ENCODE measurements at regions not wholly inside any gene's neighbourhood (a gene's known extent, or its start where the extent isn't known, plus 50 kb on each side); places are given as distances from the start of the nearest gene placed in this dataset.

GRCh38 chr2:222769446-222769845, 91.4 kb upstream of the ACSL3 start:
- no peaks in the 10 kb centered on the region for H3K79me2 ChIP-seq (ENCODE audit: insufficient read depth, low read depth)
- TF ChIP-seq CTCF (conservative IDR thresholded peaks at IDR 0.05; ENCODE audit: low read depth, low read length), result no peak
- no peak overlapping the region for H3K9ac ChIP-seq
- no peak overlapping the region for H3K27ac ChIP-seq
- no peaks in the 10 kb centered on the region for H3K36me3 ChIP-seq (ENCODE audit: insufficient read depth)
- H3K4me1 ChIP-seq (ENCODE audit: low read depth, poor library complexity, severe bottlenecking), result no peaks in the 10 kb centered on the region
- H3K4me2 ChIP-seq, result no peak overlapping the region
- no peak overlapping the region for H2AFZ ChIP-seq (ENCODE audit: low read depth)
- no peak overlapping the region for H3K4me3 ChIP-seq (IDR thresholded peaks at IDR 0.05; ENCODE audit: insufficient read depth, low read depth, low read length)
- no peaks in the 10 kb centered on the region for H4K20me1 ChIP-seq (ENCODE audit: insufficient read depth)
- no peaks in the 10 kb centered on the region for H3K27me3 ChIP-seq (ENCODE audit: insufficient read depth, low read depth)

GRCh38 chr2:222769941-222770340, 90.9 kb upstream of the ACSL3 start:
- H3K79me2 ChIP-seq (ENCODE audit: insufficient read depth, low read depth), result no peaks in the 10 kb centered on the region
- no peak for TF ChIP-seq CTCF (conservative IDR thresholded peaks at IDR 0.05; ENCODE audit: low read depth, low read length)

GRCh38 chr2:222771832-222772231, 89.0 kb upstream of the ACSL3 start:
- no peaks in the 10 kb centered on the region for H4K20me1 ChIP-seq (ENCODE audit: insufficient read depth)
- no peaks in the 10 kb centered on the region for H3K27me3 ChIP-seq (ENCODE audit: insufficient read depth, low read depth)
- no peak overlapping the region for H3K27ac ChIP-seq
- no peak overlapping the region for H3K4me2 ChIP-seq
- no peak for TF ChIP-seq CTCF (conservative IDR thresholded peaks at IDR 0.05; ENCODE audit: low read depth, low read length)
- H3K36me3 ChIP-seq (ENCODE audit: insufficient read depth), result no peaks in the 10 kb centered on the region
- no peak overlapping the region for H3K4me3 ChIP-seq (IDR thresholded peaks at IDR 0.05; ENCODE audit: insufficient read depth, low read depth, low read length)
- no peak overlapping the region for H2AFZ ChIP-seq (ENCODE audit: low read depth)
- no peak overlapping the region for H3K9ac ChIP-seq
- no peaks in the 10 kb centered on the region for H3K4me1 ChIP-seq (ENCODE audit: low read depth, poor library complexity, severe bottlenecking)
- no peaks in the 10 kb centered on the region for H3K79me2 ChIP-seq (ENCODE audit: insufficient read depth, low read depth)

More at GRCh38 chr2:222769941-222770340, 90.9 kb upstream of the ACSL3 start:
- no peaks in the 10 kb centered on the region for H3K4me1 ChIP-seq (ENCODE audit: low read depth, poor library complexity, severe bottlenecking)
- no peaks in the 10 kb centered on the region for H3K36me3 ChIP-seq (ENCODE audit: insufficient read depth)
- no peak overlapping the region for H3K9ac ChIP-seq
- H4K20me1 ChIP-seq (ENCODE audit: insufficient read depth), result no peaks in the 10 kb centered on the region
- no peak overlapping the region for H3K27ac ChIP-seq
- H3K27me3 ChIP-seq (ENCODE audit: insufficient read depth, low read depth), result no peaks in the 10 kb centered on the region
- no peak overlapping the region for H3K4me2 ChIP-seq
- H3K4me3 ChIP-seq (IDR thresholded peaks at IDR 0.05; ENCODE audit: insufficient read depth, low read depth, low read length), result no peak overlapping the region
- H2AFZ ChIP-seq (ENCODE audit: low read depth), result no peak overlapping the region

GRCh38 chr2:222774941-222775340, 85.9 kb upstream of the ACSL3 start:
- TF ChIP-seq CTCF (conservative IDR thresholded peaks at IDR 0.05; ENCODE audit: low read depth, low read length), result no peak
- Histone ChIP-seq H3K79me2 (ENCODE audit: insufficient read depth, low read depth) (no peaks in the 10 kb centered on the region), H3K9ac (no peak overlapping the region), H3K4me1 (ENCODE audit: low read depth, poor library complexity, severe bottlenecking) (no peaks in the 10 kb centered on the region), H3K4me3 (IDR thresholded peaks at IDR 0.05; ENCODE audit: insufficient read depth, low read depth, low read length) (no peak overlapping the region), H3K4me2 (no peak overlapping the region), H3K27ac (no peak overlapping the region), H4K20me1 (ENCODE audit: insufficient read depth) (no peaks in the 10 kb centered on the region), H2AFZ (ENCODE audit: low read depth) (no peak overlapping the region), H3K36me3 (ENCODE audit: insufficient read depth) (no peaks in the 10 kb centered on the region), H3K27me3 (ENCODE audit: insufficient read depth, low read depth) (no peaks in the 10 kb centered on the region)
